ENCODE measurements at regions not wholly inside any gene's neighbourhood (a gene's known extent, or its start where the extent isn't known, plus 50 kb on each side); places are given as distances from the start of the nearest gene placed in this dataset.
"Not testable (repeated sequence)": the region's sequence is repeated elsewhere in the genome, so short reads cannot be mapped to it uniquely, and the experiment has no call there.

DNA sequence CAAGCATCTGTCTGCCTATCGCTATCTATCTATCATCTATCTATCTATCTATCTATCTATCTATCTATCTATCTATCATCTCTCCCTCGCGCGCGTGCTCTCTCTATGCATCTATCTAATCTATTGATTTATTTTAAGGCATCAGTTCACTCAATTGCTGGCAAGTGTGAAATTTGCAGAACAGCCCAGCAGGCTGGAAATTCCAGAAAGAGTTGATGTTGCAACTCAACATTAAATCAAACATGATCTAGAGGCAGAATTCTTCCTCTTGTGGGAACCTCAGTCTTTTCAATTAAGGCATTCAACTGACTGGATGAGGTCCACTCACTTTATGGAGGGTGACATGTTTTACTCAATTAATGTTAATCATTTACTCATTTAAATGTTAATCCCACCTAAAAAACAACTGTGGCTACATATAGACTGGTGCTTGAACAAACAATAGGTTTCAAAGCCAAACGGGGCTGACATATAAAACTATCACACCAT lies 1210.8 kb downstream of the GALC start:
- no peak overlapping the region for H3K4me3 ChIP-seq (ENCODE audit: low read depth, low read length)
- DNase-seq (ENCODE audit: low read depth) = no peak
- no peak for TF ChIP-seq CTCF (conservative IDR thresholded peaks at IDR 0.05; ENCODE audit: low read depth, low read length)

DNA sequence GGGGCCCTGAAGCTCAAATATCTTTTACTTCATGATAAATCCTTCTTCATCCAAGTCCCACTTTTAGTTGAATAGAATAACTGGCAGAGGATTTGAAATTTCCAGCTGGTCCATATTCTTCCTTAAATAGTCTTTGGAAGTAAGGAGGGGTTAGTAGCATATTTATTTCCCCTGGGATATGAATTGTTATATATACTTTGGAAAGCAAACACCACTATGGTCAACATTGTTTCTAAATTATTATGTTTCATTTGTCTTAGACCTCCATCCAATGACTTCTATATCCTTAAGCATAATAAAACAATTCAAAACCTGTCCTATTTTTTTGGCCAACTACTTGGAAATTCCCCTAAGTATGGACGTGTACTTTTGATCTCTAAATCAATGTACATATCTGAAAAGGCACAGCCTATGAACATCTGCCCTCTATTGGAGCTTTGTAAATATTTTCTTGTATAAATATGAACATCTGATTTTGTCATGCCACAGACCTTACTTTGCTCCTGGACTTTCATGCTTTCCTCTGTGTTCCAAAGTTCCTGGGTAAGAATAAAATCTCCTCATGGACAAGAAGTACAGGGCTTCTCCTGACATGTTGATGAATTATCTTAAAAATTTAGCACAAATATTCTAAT lies 1212.0 kb downstream of the GALC start:
- TF ChIP-seq CTCF (conservative IDR thresholded peaks at IDR 0.05; ENCODE audit: low read depth, low read length) = no peak
- DNase-seq (ENCODE audit: low read depth) = no peak
- H3K4me3 ChIP-seq (ENCODE audit: low read depth, low read length) = no peak overlapping the region

DNA sequence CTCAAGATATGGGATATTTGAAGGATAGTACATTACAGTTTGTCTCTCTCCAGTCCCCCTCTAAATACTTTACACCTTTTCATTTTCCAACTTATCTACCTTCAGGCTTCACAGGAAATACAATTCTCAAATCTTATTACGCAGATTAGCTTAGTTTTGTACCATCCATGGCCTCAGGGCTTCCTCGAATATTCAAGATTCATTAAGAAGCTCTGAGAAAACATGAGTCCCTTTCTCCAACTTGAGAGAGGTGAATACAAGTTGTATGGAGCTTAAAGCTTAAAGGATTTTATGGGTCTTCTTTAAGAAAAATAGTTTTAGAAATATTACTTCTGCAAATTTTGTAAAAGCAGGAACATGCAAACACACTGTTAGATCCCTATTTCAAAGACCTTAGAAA lies 1212.5 kb downstream of the GALC start:
- DNase-seq (ENCODE audit: low read depth) = no peak
- no peak for TF ChIP-seq CTCF (conservative IDR thresholded peaks at IDR 0.05; ENCODE audit: low read depth, low read length)
- H3K4me3 ChIP-seq (ENCODE audit: low read depth, low read length) = no peak overlapping the region

DNA sequence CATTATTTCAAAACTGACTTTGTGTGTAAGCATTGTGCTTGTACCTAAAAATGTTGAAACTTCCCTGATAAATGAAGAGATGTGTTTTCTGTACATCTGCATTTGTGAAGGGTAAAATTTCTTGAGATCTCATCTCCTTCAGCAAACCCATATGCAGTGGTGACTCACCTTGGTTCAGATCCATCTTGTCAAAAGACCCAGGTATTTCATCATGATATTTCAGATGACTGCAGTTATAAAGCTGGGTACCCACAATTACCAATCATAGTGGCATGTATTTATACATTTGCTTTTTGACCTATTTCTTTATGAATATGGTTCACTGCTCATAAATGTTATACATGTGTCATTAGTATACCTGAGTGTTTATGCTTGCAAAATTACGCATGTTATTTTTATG lies 1213.6 kb downstream of the GALC start:
- no peak for TF ChIP-seq CTCF (conservative IDR thresholded peaks at IDR 0.05; ENCODE audit: low read depth, low read length)
- no peak for DNase-seq (ENCODE audit: low read depth)
- no peak overlapping the region for H3K4me3 ChIP-seq (ENCODE audit: low read depth, low read length)

DNA sequence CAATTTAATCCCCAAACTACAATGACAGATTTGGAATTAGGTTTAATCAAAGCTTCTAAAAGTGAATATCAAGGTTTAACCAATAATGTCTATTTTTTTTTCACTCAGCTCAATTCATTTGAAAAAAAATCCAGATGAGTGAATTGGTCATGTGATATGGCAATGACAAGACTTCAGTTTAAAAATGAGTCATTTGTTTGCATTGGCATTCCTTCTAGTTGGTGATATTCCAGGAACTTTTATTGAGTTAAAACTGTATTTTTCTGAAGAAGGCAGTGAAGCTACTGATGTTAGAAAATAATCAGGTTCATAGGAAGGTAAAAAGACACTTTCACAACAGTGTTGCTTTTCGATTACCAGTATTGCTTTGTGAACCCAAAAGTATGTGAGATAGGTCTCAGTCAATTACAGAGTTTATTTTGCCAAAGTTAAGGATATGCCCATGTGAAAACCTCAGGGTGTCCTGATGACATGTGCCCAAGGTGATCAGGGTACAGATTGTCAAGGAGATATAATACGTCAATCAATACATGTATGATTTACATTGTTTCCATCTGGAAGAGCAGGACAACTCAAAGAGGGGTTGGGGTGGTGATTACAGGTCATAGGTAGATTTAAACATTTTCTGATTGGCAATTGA lies 1214.9 kb downstream of the GALC start:
- H3K4me3 ChIP-seq (ENCODE audit: low read depth, low read length) = no peak overlapping the region
- no peak for TF ChIP-seq CTCF (conservative IDR thresholded peaks at IDR 0.05; ENCODE audit: low read depth, low read length)
- DNase-seq (ENCODE audit: low read depth) = peak; percentile 59

DNA sequence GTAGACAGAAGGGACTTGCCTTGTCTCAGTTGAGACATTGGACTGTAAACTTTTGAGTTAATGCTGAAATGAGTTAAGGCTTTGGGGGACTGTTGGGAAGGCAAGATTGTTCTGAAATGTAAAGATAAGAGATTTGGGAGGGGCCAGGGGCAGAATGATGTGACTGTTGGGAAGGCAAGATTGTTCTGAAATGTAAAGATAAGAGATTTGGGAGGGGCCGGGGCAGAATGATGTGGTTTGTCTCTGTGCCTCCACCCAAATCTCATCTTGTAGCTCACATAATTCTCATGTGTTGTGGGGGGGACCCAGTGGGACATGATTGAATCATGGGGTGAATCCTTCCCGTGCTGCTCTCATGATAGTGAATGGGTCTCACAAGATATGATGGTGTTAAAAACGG lies 1217.1 kb downstream of the GALC start:
- not testable (repeated sequence) for DNase-seq (ENCODE audit: low read depth); H3K4me3 ChIP-seq (ENCODE audit: low read depth, low read length)

GRCh38 chr14:86774916-86775315 lies 1218.1 kb downstream of the GALC start:
- no peak overlapping the region for H3K4me3 ChIP-seq (ENCODE audit: low read depth, low read length)
- DNase-seq (ENCODE audit: low read depth) = no peak
- no peak for TF ChIP-seq CTCF (conservative IDR thresholded peaks at IDR 0.05; ENCODE audit: low read depth, low read length)
